ENCODE measurements at regions not wholly inside any gene's neighbourhood (a gene's known extent, or its start where the extent isn't known, plus 50 kb on each side); places are given as distances from the start of the nearest gene placed in this dataset.

DNA sequence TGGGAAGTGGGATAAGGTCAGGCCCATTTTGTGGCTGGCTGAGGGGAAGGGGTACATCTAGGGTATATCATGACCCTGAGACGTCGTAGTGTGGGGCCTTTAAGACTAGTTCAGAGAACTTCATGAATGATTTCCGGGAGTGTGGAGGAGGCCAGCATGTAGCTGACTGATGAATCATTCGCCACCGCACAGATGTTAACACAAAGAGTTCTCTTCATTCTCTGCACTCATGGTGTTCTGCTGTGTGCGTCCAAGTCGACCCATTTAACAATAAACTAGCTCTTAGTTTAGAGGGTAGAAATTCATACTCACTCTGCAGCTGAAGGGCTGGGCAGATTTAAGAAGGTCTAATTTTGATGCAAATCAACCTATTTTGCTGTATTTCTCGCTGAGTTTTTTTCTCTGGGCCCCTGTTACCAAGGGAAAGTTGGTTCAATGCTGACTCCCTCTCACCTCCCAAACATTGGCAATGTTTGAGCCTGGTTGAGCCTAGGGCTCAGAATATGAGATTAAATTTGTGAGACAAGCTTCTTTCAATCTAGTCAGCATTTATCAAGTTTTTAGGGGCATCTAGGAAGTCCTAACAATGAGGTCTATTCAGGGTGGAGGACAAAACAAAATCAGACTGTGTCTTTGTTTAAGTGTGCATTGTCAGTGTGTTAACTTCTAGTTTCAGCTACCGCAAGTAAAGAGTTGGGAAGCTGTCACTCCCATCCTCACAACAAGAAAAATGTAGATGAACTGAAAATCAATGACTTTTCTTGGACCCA lies 106.8 kb upstream of the CBLN4 start:
- H3K27ac ChIP-seq, result no peak overlapping the region
- TF ChIP-seq, protein P1, sequence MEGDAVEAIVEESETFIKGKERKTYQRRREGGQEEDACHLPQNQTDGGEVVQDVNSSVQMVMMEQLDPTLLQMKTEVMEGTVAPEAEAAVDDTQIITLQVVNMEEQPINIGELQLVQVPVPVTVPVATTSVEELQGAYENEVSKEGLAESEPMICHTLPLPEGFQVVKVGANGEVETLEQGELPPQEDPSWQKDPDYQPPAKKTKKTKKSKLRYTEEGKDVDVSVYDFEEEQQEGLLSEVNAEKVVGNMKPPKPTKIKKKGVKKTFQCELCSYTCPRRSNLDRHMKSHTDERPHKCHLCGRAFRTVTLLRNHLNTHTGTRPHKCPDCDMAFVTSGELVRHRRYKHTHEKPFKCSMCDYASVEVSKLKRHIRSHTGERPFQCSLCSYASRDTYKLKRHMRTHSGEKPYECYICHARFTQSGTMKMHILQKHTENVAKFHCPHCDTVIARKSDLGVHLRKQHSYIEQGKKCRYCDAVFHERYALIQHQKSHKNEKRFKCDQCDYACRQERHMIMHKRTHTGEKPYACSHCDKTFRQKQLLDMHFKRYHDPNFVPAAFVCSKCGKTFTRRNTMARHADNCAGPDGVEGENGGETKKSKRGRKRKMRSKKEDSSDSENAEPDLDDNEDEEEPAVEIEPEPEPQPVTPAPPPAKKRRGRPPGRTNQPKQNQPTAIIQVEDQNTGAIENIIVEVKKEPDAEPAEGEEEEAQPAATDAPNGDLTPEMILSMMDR (conservative IDR thresholded peaks at IDR 0.05), result no peak

DNA sequence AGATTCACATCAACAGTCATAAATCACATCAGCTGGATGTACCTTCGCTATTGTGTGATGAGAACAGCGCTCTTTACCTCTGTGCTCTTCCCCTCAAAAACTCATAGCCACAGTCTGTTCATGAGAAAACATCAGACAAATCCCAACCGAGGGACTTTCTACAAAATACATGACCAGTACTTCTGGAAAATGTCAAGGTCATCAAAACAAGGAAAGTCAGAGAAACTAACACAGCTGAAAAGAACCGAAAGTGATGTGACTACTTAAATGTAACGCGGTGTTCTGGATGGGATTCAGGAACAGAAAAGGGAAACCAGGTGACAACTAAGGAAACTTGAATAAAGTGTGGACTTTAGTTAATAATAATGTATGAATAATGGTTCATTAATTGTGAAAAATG lies 112.0 kb upstream of the CBLN4 start:
- TF ChIP-seq, protein P1 (conservative IDR thresholded peaks at IDR 0.05), result no peak
- H3K27ac ChIP-seq, result no peak overlapping the region

DNA sequence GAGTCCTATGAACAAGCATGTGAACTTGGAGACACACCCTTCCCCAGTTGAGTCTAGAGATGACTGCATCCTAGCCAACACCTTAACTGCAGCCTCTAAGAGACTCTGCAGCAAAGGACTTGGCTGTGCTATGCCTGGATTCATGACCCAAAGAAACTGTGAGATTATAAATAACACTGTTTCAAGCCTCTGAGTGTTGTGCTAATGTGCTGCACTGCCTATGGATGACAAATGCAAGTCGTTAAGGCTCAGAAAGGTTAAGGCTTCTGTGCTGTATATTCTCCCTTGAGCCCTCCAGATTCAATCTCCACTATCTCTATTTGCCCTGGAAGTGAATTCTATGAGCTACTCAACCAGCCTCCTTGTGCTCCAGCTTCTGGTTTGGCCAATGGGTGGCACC lies 116.5 kb upstream of the CBLN4 start:
- TF ChIP-seq, protein P1 (conservative IDR thresholded peaks at IDR 0.05), result no peak
- no peak overlapping the region for H3K27ac ChIP-seq

DNA sequence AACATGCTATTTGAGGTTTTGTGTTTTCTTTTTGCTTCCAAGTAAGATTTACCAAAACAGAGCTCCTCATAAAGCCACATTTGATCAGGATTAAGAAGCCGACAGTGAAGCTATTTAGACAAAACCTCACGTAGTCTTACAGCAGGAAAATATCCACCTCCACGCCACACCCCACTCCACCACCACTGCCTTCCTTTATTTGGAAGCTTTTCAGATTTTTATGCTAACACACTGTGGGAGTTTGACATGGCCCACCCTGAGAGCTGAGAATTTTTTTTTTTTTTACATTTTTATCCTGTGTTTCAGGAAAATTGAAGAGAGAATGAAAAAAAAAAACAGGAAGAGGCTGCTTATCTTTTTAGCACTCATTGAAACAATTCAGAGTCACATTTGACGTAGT lies 104.8 kb upstream of the MC3R start:
- TF ChIP-seq, protein P1 (conservative IDR thresholded peaks at IDR 0.05), result no peak
- no peak overlapping the region for H3K27ac ChIP-seq

DNA sequence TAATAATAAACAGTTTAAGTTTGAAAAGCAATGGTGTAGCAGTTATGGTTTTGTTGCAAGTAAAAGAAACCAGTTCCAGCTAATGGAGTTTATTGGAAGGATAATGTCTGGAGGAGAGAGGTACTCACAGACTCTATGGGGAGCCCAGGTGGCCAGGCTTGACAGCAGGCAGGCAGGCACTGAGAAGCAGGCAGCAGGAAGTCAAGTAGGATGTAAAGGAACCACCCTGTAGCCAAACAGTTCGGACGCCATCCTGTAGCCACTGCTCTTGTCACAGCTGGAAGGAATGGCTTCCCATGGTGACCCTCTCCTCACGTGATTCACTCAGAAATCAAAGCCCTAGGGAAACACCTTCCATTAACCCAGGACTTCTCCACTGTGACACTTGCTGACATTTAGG lies 96.7 kb upstream of the MC3R start:
- TF ChIP-seq, protein P1 (conservative IDR thresholded peaks at IDR 0.05), result no peak

DNA sequence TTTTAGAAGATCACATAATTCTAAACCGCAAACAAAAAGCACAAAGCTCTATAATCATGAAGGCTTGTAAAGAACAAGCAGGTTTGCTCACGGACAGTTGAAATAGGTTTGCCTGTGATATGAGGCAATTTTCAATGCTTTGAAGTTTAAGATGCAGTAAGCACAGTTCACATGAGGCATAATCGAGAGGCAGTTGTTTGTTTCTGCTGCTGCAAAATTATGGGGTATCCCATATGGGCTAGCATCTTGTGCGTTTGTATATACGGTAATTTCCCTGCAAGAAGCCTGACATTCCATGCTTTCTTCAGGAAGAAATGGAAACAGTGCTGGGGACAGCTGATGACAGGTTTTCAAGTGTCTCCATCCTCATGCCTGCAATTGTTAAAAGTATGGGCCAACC lies 94.6 kb upstream of the MC3R start:
- TF ChIP-seq, protein P1 (conservative IDR thresholded peaks at IDR 0.05), result no peak
- no peak overlapping the region for H3K27ac ChIP-seq

More for the DNA sequence above, 96.7 kb upstream of the MC3R start:
- no peak overlapping the region for H3K27ac ChIP-seq

DNA sequence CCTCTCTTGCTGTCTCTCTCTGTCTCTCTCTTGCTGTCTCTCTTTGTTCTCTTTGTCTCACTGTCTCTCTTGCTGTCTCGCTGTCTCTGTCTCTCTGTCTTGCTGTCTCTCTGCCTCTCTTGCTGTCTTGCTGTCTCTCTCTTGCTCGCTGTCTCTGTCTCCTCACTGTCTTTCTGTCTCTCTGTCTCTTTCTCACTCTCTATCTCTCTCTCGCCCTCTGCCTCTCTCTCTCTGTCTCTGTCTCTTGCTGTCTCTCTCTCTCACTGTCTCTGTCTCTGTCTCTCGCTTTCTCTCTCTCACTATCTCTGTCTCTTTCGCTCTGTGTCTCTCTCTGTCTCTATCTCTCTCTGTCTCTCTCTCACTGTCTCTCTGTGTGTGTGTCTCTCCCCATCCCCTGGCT lies 92.9 kb upstream of the MC3R start:
- H3K27ac ChIP-seq, result no peak overlapping the region
- TF ChIP-seq, protein P1 (conservative IDR thresholded peaks at IDR 0.05), result no peak
